Fibroblast of lung (primary cell): ENCODE measurements at regions not wholly inside any gene's neighbourhood (a gene's known extent, or its start where the extent isn't known, plus 50 kb on each side); places are given as distances from the start of the nearest gene placed in this dataset.

Source experiments
- EZH2 ChIP-seq: IDR thresholded peaks from 2 replicates; pipeline ENCODE4 v1.5.1; 2012; ENCODE audit warnings: low read length, control low read depth, mild to moderate bottlenecking; ENCODE audit errors: missing control alignments
- TF ChIP-seq, protein P1 (sequence below), 2 donors: IDR thresholded peaks in 1 of 2; conservative IDR thresholded peaks in 1 of 2; 1 replicate in 1 of 2; 2 replicates in 1 of 2; pipeline ENCODE4 v1.5.1; 2011 to 2012; ENCODE audit warnings: low read length in 2 of 2, control low read depth in 1 of 2, inconsistent platforms in 1 of 2, low read depth in 1 of 2, mild to moderate bottlenecking in 1 of 2

DNA sequence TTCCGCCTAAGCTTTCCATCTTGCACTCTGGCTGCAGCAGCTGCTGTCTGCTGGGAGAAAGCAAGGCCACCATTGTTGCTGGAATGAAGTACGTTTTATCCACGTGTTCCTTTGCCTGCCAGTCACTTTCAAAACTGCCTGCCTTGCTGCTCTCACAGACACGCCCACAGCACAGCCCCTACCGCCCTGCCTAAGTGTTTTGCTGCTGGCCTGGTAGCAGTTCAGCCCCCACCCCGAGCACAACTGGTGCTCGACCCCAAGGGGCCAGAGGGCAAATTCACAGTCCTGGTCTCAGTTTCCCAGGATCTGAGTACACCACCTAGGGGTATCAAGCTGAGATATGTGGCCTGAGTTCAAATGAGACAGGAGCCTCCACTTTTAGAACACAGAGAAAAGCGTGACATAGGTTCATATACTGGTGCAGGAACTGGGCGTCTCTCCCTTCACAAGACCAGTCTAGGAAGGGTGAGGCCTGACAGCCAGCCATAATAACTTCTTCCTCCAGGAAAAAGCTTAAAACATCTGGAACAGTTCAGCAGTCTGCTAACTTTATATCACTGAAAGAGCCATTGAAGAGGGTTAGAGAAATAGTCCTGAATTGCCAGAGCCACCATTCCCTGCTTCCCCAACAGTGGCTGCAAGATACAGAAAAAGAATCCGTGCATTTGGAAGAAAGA lies 1012.3 kb downstream of the ZPLD1 start:
- TF ChIP-seq, protein P1, sequence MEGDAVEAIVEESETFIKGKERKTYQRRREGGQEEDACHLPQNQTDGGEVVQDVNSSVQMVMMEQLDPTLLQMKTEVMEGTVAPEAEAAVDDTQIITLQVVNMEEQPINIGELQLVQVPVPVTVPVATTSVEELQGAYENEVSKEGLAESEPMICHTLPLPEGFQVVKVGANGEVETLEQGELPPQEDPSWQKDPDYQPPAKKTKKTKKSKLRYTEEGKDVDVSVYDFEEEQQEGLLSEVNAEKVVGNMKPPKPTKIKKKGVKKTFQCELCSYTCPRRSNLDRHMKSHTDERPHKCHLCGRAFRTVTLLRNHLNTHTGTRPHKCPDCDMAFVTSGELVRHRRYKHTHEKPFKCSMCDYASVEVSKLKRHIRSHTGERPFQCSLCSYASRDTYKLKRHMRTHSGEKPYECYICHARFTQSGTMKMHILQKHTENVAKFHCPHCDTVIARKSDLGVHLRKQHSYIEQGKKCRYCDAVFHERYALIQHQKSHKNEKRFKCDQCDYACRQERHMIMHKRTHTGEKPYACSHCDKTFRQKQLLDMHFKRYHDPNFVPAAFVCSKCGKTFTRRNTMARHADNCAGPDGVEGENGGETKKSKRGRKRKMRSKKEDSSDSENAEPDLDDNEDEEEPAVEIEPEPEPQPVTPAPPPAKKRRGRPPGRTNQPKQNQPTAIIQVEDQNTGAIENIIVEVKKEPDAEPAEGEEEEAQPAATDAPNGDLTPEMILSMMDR (conservative IDR thresholded peaks at IDR 0.05 in 1 of 2, IDR thresholded peaks at IDR 0.05 in 1 of 2; ENCODE audit: low read depth in 1 of 2, low read length in 2 of 2): no peak
- TF ChIP-seq EZH2: no peak
